Liver (tissue), 3 donors: ENCODE measurements at regions not wholly inside any gene's neighbourhood (a gene's known extent, or its start where the extent isn't known, plus 50 kb on each side); places are given as distances from the start of the nearest gene placed in this dataset.

Experiments used
- EGR1 ChIP-seq, 2 donors: IDR thresholded peaks; 2 replicates each; pipeline ENCODE4 v1.6.1; 2016 to 2018; ENCODE audit warnings: antibody characterized with exemption in 2 of 2, low read depth in 2 of 2
- GABPA ChIP-seq, 2 donors: IDR thresholded peaks in 1 of 2; conservative IDR thresholded peaks in 1 of 2; 2 replicates each; pipeline ENCODE4 v1.6.1; 2016; ENCODE audit warnings: antibody characterized with exemption in 2 of 2, mild to moderate bottlenecking in 1 of 2, moderate library complexity in 1 of 2
- JUND ChIP-seq, 2 donors: IDR thresholded peaks; 2 replicates each; pipeline ENCODE4 v1.6.1; 2016; ENCODE audit warnings: antibody characterized with exemption in 2 of 2
- MAX ChIP-seq: IDR thresholded peaks from 2 replicates; pipeline ENCODE4 v1.6.1; 2016; ENCODE audit warnings: antibody characterized with exemption
- TAF1 ChIP-seq: conservative IDR thresholded peaks from 2 replicates; pipeline ENCODE4 v1.6.1; 2016; ENCODE audit warnings: antibody characterized with exemption, mild to moderate bottlenecking
- YY1 ChIP-seq: IDR thresholded peaks from 2 replicates; pipeline ENCODE4 v1.6.1; 2016; ENCODE audit warnings: antibody characterized with exemption, mild to moderate bottlenecking
- TF ChIP-seq, protein P1 (sequence below): fragments of 150-350 bp; IDR thresholded peaks from 2 replicates; pipeline ENCODE4 v1.5.1; 2017; ENCODE audit warnings: improper control_type of control experiment, low read depth, low read length; ENCODE audit not compliant: missing input control
- donor health status: healthy.
- donor health status: healthy.

DNA sequence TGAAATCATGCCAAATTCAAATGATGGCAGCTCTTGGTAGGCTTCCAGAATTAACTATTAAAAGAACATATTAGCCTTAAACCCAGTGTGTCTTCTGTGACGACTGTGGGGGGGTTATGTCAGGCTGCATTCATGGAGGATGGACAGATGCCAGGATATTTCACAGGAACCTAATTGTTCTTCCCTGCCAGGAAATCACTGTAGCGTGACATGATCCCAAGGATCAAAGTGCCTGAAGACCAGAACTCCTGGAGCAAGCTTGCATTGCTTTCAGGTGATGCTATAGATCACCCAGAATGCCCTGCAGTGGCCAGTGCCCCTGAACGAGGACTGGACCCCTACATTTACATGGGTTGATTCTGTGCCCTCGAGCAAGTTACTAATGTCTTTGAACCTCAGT, 1093.0 kb upstream of the TENM3 start:
- TF ChIP-seq, protein P1, sequence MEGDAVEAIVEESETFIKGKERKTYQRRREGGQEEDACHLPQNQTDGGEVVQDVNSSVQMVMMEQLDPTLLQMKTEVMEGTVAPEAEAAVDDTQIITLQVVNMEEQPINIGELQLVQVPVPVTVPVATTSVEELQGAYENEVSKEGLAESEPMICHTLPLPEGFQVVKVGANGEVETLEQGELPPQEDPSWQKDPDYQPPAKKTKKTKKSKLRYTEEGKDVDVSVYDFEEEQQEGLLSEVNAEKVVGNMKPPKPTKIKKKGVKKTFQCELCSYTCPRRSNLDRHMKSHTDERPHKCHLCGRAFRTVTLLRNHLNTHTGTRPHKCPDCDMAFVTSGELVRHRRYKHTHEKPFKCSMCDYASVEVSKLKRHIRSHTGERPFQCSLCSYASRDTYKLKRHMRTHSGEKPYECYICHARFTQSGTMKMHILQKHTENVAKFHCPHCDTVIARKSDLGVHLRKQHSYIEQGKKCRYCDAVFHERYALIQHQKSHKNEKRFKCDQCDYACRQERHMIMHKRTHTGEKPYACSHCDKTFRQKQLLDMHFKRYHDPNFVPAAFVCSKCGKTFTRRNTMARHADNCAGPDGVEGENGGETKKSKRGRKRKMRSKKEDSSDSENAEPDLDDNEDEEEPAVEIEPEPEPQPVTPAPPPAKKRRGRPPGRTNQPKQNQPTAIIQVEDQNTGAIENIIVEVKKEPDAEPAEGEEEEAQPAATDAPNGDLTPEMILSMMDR, result no peak
- TF ChIP-seq EGR1 (IDR thresholded peaks at IDR 0.05; ENCODE audit: low read depth in 2 of 2), result no peak
- TF ChIP-seq JUND (IDR thresholded peaks at IDR 0.05), result no peak
- TF ChIP-seq TAF1, result no peak
- TF ChIP-seq GABPA (IDR thresholded peaks at IDR 0.05 in 1 of 2, conservative IDR thresholded peaks at IDR 0.05 in 1 of 2), result no peak
- no peak for TF ChIP-seq MAX
- TF ChIP-seq YY1, result no peak
